Neural cell (in vitro differentiated cells): ENCODE measurements at regions not wholly inside any gene's neighbourhood (a gene's known extent, or its start where the extent isn't known, plus 50 kb on each side); places are given as distances from the start of the nearest gene placed in this dataset.

ENCODE experiments used
- H2AFZ ChIP-seq: fragments of 200-600, 300-800 bp; sonication (generic), shearing (Covaris generic); 2 replicates; pipeline ENCODE4 v1.6.0; 2014; ENCODE audit warnings: low read depth, mild to moderate bottlenecking, antibody characterized with exemption, low read length, moderate library complexity
- H3F3A ChIP-seq: fragments of 200-600 bp; shearing (Covaris generic); 2 replicates; pipeline ENCODE4 v1.6.1; 2016; ENCODE audit warnings: mild to moderate bottlenecking, moderate library complexity, mixed read lengths, antibody characterized with exemption, low read length; ENCODE audit not compliant: insufficient read depth, poor library complexity, severe bottlenecking
- H3K27ac ChIP-seq: fragments of 200-600, 300-800 bp; sonication (generic), shearing (Covaris generic); 2 replicates; pipeline ENCODE4 v1.5.1; 2014; ENCODE audit warnings: mild to moderate bottlenecking, low read length, moderate library complexity
- H3K27me3 ChIP-seq: fragments of 300-800, 200-600 bp; sonication (generic), shearing (Covaris generic); 2 replicates; pipeline ENCODE4 v1.6.0; 2014; ENCODE audit warnings: mild to moderate bottlenecking, low read depth, low read length, moderate library complexity; ENCODE audit not compliant: insufficient read depth
- H3K36me3 ChIP-seq: fragments of 300-800, 200-600 bp; sonication (generic), shearing (Covaris generic); 2 replicates; pipeline ENCODE4 v1.5.1; 2014; ENCODE audit warnings: mild to moderate bottlenecking, antibody characterized with exemption, low read length, moderate library complexity; ENCODE audit not compliant: insufficient read depth
- H3K4me2 ChIP-seq: fragments of 300-800, 200-600 bp; sonication (generic), shearing (Covaris generic); 2 replicates; pipeline ENCODE4 v1.6.0; 2014; ENCODE audit warnings: mild to moderate bottlenecking, low read length
- H3K4me3 ChIP-seq: fragments of 300-800, 200-600 bp; sonication (generic), shearing (Covaris generic); 2 replicates; pipeline ENCODE4 v1.5.1; 2014; ENCODE audit warnings: mild to moderate bottlenecking, low read length, moderate library complexity
- H3K79me2 ChIP-seq: fragments of 200-600 bp; shearing (Covaris generic); replicated peaks from 2 replicates; pipeline ENCODE4 v1.6.0; 2014; ENCODE audit warnings: mild to moderate bottlenecking, low read length, moderate library complexity; ENCODE audit not compliant: insufficient read depth
- H3K9ac ChIP-seq: fragments of 300-800, 200-600 bp; sonication (generic), shearing (Covaris generic); 2 replicates; pipeline ENCODE4 v1.6.1; 2016; ENCODE audit warnings: mild to moderate bottlenecking, low read length, mixed read lengths
- H3K9me2 ChIP-seq: fragments of 200-600 bp; shearing (Covaris generic); 2 replicates; pipeline ENCODE4 v1.6.1; 2016; ENCODE audit warnings: mild to moderate bottlenecking, low read length, mixed read lengths; ENCODE audit not compliant: insufficient read depth
- H3K9me3 ChIP-seq: fragments of 200-600, 300-800 bp; sonication (generic), shearing (Covaris generic); 2 replicates; pipeline ENCODE4 v1.6.1; 2016; ENCODE audit warnings: mild to moderate bottlenecking, mixed run types, low read length, moderate library complexity, mixed read lengths
- H4K20me1 ChIP-seq: fragments of 200-600 bp; shearing (Covaris generic); 2 replicates; pipeline ENCODE4 v1.6.1; 2016; ENCODE audit warnings: mild to moderate bottlenecking, mixed run types; ENCODE audit not compliant: insufficient read depth
- EP300 ChIP-seq: fragments of 450-650 bp; conservative IDR thresholded peaks from 2 replicates; pipeline ENCODE4 v1.6.1; 2014; ENCODE audit warnings: antibody characterized with exemption, mild to moderate bottlenecking, moderate library complexity; ENCODE audit not compliant: poor library complexity, severe bottlenecking
- EZH2 ChIP-seq: fragments of 200-600, 300-800 bp; shearing (Covaris generic), sonication (generic); IDR thresholded peaks from 2 replicates; pipeline ENCODE4 v1.6.1; 2014; ENCODE audit warnings: antibody characterized with exemption, low read length, borderline replicate concordance, mild to moderate bottlenecking; ENCODE audit not compliant: insufficient read depth, poor library complexity, severe bottlenecking
- MXI1 ChIP-seq: fragments of 450-650 bp; conservative IDR thresholded peaks from 2 replicates; pipeline ENCODE4 v1.6.1; 2014; ENCODE audit warnings: antibody characterized with exemption, mild to moderate bottlenecking; ENCODE audit not compliant: poor library complexity, severe bottlenecking
- POLR2AphosphoS5 ChIP-seq: IDR thresholded peaks from 2 replicates; pipeline ENCODE4 v1.6.1; 2012
- RAD21 ChIP-seq: fragments of 450-650 bp; conservative IDR thresholded peaks from 2 replicates; pipeline ENCODE4 v1.6.1; 2014; ENCODE audit warnings: antibody characterized with exemption, mild to moderate bottlenecking, moderate library complexity
- SMC3 ChIP-seq: fragments of 450-650 bp; conservative IDR thresholded peaks from 2 replicates; pipeline ENCODE4 v1.6.1; 2014; ENCODE audit warnings: antibody characterized with exemption, mild to moderate bottlenecking, moderate library complexity; ENCODE audit not compliant: poor library complexity
- TAF1 ChIP-seq: IDR thresholded peaks from 2 replicates; pipeline ENCODE4 v1.6.1; 2012; ENCODE audit warnings: low read depth
- TF ChIP-seq, protein P1 (sequence below): fragments of 450-650 bp; IDR thresholded peaks from 2 replicates; pipeline ENCODE4 v1.5.1; 2014; ENCODE audit warnings: antibody characterized with exemption, mild to moderate bottlenecking, moderate library complexity; ENCODE audit not compliant: poor library complexity, severe bottlenecking
- TF ChIP-seq, protein P2 (sequence below): IDR thresholded peaks from 2 replicates; pipeline ENCODE4 v1.6.1; 2012; ENCODE audit warnings: borderline replicate concordance

DNA sequence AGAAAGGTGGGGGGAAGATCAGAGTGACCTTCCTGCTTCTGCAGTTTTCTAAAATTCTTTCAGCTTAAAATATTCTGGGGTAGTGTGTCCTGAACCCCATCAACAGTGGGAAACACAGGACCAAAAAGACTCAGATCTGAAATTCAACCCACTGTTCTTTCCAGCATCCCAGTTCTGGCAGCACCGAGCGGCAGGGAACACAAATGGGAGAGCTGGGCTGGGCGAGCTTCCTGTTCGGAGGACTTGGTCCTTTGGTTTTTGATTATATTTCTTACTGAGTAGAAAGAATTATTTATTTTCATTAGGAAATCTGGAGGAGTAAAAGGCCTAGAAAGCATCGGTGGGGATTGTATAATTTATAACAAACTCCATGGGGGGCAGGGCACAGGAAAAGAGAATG is 239.1 kb downstream of the COG6 start:
- H3K4me2 ChIP-seq: no peak overlapping the region
- no peak overlapping the region for H3K27ac ChIP-seq
- no peaks in the 10 kb centered on the region for H3F3A ChIP-seq
- TF ChIP-seq EZH2 (no peak), POLR2AphosphoS5 (no peak), TAF1 (no peak), RAD21 (no peak), EP300 (no peak), SMC3 (no peak), MXI1 (no peak)
- TF ChIP-seq, protein P1, sequence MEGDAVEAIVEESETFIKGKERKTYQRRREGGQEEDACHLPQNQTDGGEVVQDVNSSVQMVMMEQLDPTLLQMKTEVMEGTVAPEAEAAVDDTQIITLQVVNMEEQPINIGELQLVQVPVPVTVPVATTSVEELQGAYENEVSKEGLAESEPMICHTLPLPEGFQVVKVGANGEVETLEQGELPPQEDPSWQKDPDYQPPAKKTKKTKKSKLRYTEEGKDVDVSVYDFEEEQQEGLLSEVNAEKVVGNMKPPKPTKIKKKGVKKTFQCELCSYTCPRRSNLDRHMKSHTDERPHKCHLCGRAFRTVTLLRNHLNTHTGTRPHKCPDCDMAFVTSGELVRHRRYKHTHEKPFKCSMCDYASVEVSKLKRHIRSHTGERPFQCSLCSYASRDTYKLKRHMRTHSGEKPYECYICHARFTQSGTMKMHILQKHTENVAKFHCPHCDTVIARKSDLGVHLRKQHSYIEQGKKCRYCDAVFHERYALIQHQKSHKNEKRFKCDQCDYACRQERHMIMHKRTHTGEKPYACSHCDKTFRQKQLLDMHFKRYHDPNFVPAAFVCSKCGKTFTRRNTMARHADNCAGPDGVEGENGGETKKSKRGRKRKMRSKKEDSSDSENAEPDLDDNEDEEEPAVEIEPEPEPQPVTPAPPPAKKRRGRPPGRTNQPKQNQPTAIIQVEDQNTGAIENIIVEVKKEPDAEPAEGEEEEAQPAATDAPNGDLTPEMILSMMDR: no peak
- TF ChIP-seq, protein P2, sequence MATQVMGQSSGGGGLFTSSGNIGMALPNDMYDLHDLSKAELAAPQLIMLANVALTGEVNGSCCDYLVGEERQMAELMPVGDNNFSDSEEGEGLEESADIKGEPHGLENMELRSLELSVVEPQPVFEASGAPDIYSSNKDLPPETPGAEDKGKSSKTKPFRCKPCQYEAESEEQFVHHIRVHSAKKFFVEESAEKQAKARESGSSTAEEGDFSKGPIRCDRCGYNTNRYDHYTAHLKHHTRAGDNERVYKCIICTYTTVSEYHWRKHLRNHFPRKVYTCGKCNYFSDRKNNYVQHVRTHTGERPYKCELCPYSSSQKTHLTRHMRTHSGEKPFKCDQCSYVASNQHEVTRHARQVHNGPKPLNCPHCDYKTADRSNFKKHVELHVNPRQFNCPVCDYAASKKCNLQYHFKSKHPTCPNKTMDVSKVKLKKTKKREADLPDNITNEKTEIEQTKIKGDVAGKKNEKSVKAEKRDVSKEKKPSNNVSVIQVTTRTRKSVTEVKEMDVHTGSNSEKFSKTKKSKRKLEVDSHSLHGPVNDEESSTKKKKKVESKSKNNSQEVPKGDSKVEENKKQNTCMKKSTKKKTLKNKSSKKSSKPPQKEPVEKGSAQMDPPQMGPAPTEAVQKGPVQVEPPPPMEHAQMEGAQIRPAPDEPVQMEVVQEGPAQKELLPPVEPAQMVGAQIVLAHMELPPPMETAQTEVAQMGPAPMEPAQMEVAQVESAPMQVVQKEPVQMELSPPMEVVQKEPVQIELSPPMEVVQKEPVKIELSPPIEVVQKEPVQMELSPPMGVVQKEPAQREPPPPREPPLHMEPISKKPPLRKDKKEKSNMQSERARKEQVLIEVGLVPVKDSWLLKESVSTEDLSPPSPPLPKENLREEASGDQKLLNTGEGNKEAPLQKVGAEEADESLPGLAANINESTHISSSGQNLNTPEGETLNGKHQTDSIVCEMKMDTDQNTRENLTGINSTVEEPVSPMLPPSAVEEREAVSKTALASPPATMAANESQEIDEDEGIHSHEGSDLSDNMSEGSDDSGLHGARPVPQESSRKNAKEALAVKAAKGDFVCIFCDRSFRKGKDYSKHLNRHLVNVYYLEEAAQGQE: no peak
- no peak overlapping the region for H3K4me3 ChIP-seq
- no peak overlapping the region for H2AFZ ChIP-seq
- no peaks in the 10 kb centered on the region for H3K9me2 ChIP-seq
- H3K36me3 ChIP-seq: no peaks in the 10 kb centered on the region
- H3K9ac ChIP-seq: no peak overlapping the region
- H3K9me3 ChIP-seq: no peaks in the 10 kb centered on the region
- H4K20me1 ChIP-seq: no peaks in the 10 kb centered on the region
- no peaks in the 10 kb centered on the region for H3K79me2 ChIP-seq
- H3K27me3 ChIP-seq: no peaks in the 10 kb centered on the region

DNA sequence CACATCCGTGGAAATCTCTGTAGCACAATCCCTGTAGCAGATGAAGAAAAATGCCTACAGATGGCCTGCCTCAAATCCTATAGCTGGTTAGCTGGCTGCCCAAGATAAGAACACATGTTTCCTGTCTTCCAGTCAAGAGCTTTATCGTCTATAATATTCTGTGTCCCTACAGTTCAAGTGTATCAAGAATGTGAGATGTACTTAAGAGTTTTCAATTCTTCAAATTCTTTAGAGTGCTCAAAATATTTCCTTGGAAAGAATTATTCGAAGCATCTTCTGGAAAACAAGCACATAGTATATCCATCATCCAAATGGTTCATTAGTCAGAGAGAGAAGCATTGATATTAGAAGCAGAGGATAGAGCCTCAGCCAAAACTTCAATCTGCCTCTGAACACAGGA is 239.8 kb downstream of the COG6 start:
- TF ChIP-seq, protein P1: no peak
- TF ChIP-seq EZH2 (no peak), EP300 (no peak), TAF1 (no peak), POLR2AphosphoS5 (no peak), RAD21 (no peak), MXI1 (no peak), SMC3 (no peak)
- TF ChIP-seq, protein P2: no peak
- H3K27ac ChIP-seq: no peak overlapping the region
- no peaks in the 10 kb centered on the region for H3K9me3 ChIP-seq
- H4K20me1 ChIP-seq: no peaks in the 10 kb centered on the region
- H3K79me2 ChIP-seq: no peaks in the 10 kb centered on the region
- H2AFZ ChIP-seq: no peak overlapping the region
- H3K9me2 ChIP-seq: no peaks in the 10 kb centered on the region
- H3K27me3 ChIP-seq: no peaks in the 10 kb centered on the region
- no peaks in the 10 kb centered on the region for H3K36me3 ChIP-seq
- no peak overlapping the region for H3K4me3 ChIP-seq
- H3K4me2 ChIP-seq: no peak overlapping the region
- no peaks in the 10 kb centered on the region for H3F3A ChIP-seq
- H3K9ac ChIP-seq: no peak overlapping the region
